Colonic mucosa (tissue), 4 donors: ENCODE measurements at regions not wholly inside any gene's neighbourhood (a gene's known extent, or its start where the extent isn't known, plus 50 kb on each side); places are given as distances from the start of the nearest gene placed in this dataset.

Experiments used
- DNase-seq: peaks from one replicate; pipeline ENCODE4 v3.0.0-alpha.2; 2020
- H3K27ac ChIP-seq: fragments of 200-600 bp; one replicate; pipeline ENCODE4 v1.8.0; 2021
- H3K27me3 ChIP-seq: fragments of 200-600 bp; one replicate; pipeline ENCODE4 v1.8.0; 2021
- H3K36me3 ChIP-seq: fragments of 200-600 bp; one replicate; pipeline ENCODE4 v1.8.0; 2021
- H3K4me1 ChIP-seq: fragments of 200-600 bp; one replicate; pipeline ENCODE4 v1.8.0; 2021; ENCODE audit warnings: mild to moderate bottlenecking
- H3K4me3 ChIP-seq: fragments of 200-600 bp; one replicate; pipeline ENCODE4 v1.8.0; 2021
- H3K9ac ChIP-seq, 2 donors: one replicate each; pipeline ENCODE4 v1.7.0; 2013; ENCODE audit warnings: control low read depth in 2 of 2, low read depth in 2 of 2, low read length in 2 of 2
- H3K9me3 ChIP-seq: fragments of 200-600 bp; one replicate; pipeline ENCODE4 v1.8.0; 2021
- intact Hi-C: fragments of 100-400 bp; cut with DNase I; formaldehyde crosslinking; loops from one replicate; pipeline ENCODE4 v1.14.1; 2022
- TF ChIP-seq, protein P1 (sequence below): fragments of 200-600 bp; IDR thresholded peaks from one replicate; pipeline ENCODE4 v1.8.0; 2022; ENCODE audit warnings: antibody characterized with exemption, mild to moderate bottlenecking
- donor health status: healthy.
- donor health status: DM: no; HTN: no; CAD: no.
- donor health status: DM: no; HTN: no; CAD: no.

DNA sequence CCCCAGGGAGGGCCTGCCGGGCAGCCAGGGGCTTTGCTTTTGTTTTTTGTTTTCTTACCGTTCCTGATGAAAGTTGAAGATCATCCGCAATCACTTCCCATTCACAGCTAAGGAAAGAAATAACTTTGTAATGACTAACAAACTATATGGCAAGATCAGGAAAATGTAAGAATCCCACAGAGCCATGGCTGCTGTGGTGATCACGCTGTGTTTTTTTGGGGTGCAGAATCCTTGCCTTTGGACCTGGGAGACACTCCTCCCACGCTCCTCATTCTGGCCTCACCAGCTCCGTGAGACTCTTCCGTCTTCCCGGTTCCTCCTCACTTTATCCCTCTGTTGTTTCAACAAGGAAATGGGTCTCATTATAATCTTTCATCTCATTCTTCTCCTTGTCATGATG is 443.0 kb upstream of the MGMT start:
- no peak for DNase-seq
- Histone ChIP-seq H3K36me3 (no peaks in the 10 kb centered on the region), H3K4me3 (no peak overlapping the region), H3K9me3 (no peaks in the 10 kb centered on the region), H3K4me1 (no peaks in the 10 kb centered on the region), H3K9ac (no peak overlapping the region), H3K27ac (no peak overlapping the region), H3K27me3 (no peaks in the 10 kb centered on the region)
- intact Hi-C loops = no loop called here
- TF ChIP-seq, protein P1, sequence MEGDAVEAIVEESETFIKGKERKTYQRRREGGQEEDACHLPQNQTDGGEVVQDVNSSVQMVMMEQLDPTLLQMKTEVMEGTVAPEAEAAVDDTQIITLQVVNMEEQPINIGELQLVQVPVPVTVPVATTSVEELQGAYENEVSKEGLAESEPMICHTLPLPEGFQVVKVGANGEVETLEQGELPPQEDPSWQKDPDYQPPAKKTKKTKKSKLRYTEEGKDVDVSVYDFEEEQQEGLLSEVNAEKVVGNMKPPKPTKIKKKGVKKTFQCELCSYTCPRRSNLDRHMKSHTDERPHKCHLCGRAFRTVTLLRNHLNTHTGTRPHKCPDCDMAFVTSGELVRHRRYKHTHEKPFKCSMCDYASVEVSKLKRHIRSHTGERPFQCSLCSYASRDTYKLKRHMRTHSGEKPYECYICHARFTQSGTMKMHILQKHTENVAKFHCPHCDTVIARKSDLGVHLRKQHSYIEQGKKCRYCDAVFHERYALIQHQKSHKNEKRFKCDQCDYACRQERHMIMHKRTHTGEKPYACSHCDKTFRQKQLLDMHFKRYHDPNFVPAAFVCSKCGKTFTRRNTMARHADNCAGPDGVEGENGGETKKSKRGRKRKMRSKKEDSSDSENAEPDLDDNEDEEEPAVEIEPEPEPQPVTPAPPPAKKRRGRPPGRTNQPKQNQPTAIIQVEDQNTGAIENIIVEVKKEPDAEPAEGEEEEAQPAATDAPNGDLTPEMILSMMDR = no peak

GRCh38 chr10:129025787-129026186 is 441.3 kb upstream of the MGMT start:
- Histone ChIP-seq H3K4me3 (no peak overlapping the region), H3K36me3 (no peaks in the 10 kb centered on the region), H3K9ac (no peak overlapping the region), H3K27me3 (no peaks in the 10 kb centered on the region), H3K4me1 (no peaks in the 10 kb centered on the region), H3K27ac (no peak overlapping the region), H3K9me3 (no peaks in the 10 kb centered on the region)
- intact Hi-C loops = no loop called here
- TF ChIP-seq, protein P1 = no peak
- no peak for DNase-seq

GRCh38 chr10:129027906-129028305 is 439.1 kb upstream of the MGMT start:
- Histone ChIP-seq H3K36me3 (no peaks in the 10 kb centered on the region), H3K9ac (no peak overlapping the region), H3K9me3 (no peaks in the 10 kb centered on the region), H3K4me1 (no peaks in the 10 kb centered on the region), H3K4me3 (no peak overlapping the region), H3K27me3 (no peaks in the 10 kb centered on the region), H3K27ac (no peak overlapping the region)
- intact Hi-C loops = no loop called here
- no peak for DNase-seq
- TF ChIP-seq, protein P1 = no peak

DNA sequence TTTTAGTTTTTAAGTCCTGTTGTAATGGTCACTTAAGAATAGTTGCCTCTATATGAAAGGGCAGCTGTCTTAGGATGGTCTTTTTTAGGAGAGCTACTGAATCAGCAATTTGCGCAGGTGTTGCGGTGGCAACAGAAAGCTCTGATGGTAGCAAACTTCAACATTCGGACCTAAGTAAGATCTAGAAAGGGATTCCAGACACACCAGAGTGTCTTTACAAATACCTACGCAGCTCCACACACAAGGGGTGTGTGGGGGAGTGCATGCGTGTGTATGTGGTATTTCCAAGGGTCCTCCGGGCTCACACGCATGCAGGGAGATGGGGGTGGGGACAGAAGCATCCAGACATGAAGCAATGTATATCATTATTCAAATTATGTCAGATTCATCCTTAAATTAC is 438.6 kb upstream of the MGMT start:
- no peak overlapping the region for H3K27ac ChIP-seq
- H3K4me3 ChIP-seq = no peak overlapping the region
- H3K36me3 ChIP-seq = no peaks in the 10 kb centered on the region
- TF ChIP-seq, protein P1 = no peak
- DNase-seq = no peak
- no peaks in the 10 kb centered on the region for H3K9me3 ChIP-seq
- H3K4me1 ChIP-seq = no peaks in the 10 kb centered on the region
- intact Hi-C loops = no loop called here
- H3K9ac ChIP-seq = no peak overlapping the region
- no peaks in the 10 kb centered on the region for H3K27me3 ChIP-seq

- Histone ChIP-seq H3K9me3 (no peaks in the 10 kb centered on the region), H3K36me3 (no peaks in the 10 kb centered on the region), H3K27ac (no peak overlapping the region), H3K27me3 (no peaks in the 10 kb centered on the region), H3K4me1 (no peaks in the 10 kb centered on the region), H3K9ac (no peak overlapping the region), H3K4me3 (no peak overlapping the region)
- intact Hi-C loops = no loop called here
- TF ChIP-seq, protein P1 = no peak
- no peak for DNase-seq
Measured at GRCh38 chr10:129029051-129029450, 438.0 kb upstream of the MGMT start.
